ENCODE measurements at regions not wholly inside any gene's neighbourhood (a gene's known extent, or its start where the extent isn't known, plus 50 kb on each side); places are given as distances from the start of the nearest gene placed in this dataset.

DNA sequence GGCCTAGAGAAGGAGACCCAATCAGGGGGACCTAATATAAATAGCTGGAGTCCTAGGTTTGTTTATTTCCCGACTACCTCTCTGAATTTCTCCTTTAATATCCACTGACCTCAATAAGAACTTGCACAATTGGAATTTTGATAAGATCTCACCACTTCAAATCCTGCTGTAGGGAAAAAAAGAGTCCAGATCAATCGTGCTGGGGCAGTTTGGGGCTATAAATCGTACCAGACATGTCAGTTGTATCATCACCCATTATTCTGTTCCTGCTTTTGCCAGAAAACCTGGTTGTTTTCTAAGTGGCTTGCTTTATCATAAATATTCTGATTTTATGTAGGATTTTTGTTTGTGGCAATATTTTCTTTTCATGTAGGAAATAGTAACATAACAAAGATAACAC lies 281.3 kb downstream of the DIPK2A start:
- no peaks in the 10 kb centered on the region for H3K9me3 Mint-ChIP-seq
- peaks cover 3% of the 10 kb centered on the region for H3K27me3 Mint-ChIP-seq (ENCODE audit: low read depth)
- no peaks in the 10 kb centered on the region for H3K36me3 Mint-ChIP-seq (ENCODE audit: low read depth)
- H3K4me3 Mint-ChIP-seq = no peak overlapping the region
- no peaks in the 10 kb centered on the region for H3K4me1 Mint-ChIP-seq (ENCODE audit: low read depth)
- no peak overlapping the region for H3K27ac Mint-ChIP-seq

DNA sequence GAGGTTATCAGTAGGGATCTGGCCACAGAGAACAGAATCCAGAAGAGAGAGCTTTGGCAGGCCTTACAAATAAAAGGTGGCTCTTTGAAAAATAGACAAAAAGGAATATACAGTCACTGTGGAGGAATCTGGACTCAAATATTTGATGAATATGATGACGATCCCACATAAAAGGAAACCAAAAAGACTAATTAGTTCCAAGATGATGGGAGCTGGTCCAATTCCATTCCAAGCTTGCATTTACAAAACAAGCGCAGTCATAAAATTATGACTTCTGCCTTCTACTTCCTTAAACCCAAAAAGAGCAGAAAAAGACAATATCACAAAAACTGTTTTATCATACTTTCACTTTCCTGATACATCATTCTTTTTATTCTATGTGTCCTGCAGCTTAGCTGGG lies 285.8 kb downstream of the DIPK2A start:
- H3K27me3 Mint-ChIP-seq (ENCODE audit: low read depth) = peaks cover 3% of the 10 kb centered on the region
- H3K4me1 Mint-ChIP-seq (ENCODE audit: low read depth) = no peaks in the 10 kb centered on the region
- H3K27ac Mint-ChIP-seq = no peak overlapping the region
- H3K36me3 Mint-ChIP-seq (ENCODE audit: low read depth) = no peaks in the 10 kb centered on the region
- no peak overlapping the region for H3K4me3 Mint-ChIP-seq
- no peaks in the 10 kb centered on the region for H3K9me3 Mint-ChIP-seq

DNA sequence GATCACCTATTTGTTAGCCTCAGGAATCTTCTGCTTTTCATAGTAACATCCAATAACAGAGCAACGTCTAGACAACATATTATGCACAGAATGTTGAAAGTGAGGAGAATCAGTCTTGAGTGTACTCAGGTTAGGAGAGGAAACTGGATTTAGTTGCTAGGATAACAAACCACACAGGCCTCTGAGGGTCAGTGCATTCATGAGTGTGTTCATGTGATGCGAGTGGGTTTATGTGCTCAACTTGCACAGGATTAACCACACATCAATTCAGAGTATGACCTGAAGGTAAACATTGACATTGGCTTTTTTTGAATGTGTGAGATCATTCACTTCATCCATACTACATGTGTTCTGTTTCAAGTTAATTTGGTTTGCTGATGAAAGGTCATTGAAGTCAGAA lies 287.6 kb downstream of the DIPK2A start:
- H3K4me1 Mint-ChIP-seq (ENCODE audit: low read depth) = no peaks in the 10 kb centered on the region
- peaks cover 3% of the 10 kb centered on the region for H3K27me3 Mint-ChIP-seq (ENCODE audit: low read depth)
- no peaks in the 10 kb centered on the region for H3K36me3 Mint-ChIP-seq (ENCODE audit: low read depth)
- no peak overlapping the region for H3K4me3 Mint-ChIP-seq
- H3K9me3 Mint-ChIP-seq = no peaks in the 10 kb centered on the region
- H3K27ac Mint-ChIP-seq = no peak overlapping the region

DNA sequence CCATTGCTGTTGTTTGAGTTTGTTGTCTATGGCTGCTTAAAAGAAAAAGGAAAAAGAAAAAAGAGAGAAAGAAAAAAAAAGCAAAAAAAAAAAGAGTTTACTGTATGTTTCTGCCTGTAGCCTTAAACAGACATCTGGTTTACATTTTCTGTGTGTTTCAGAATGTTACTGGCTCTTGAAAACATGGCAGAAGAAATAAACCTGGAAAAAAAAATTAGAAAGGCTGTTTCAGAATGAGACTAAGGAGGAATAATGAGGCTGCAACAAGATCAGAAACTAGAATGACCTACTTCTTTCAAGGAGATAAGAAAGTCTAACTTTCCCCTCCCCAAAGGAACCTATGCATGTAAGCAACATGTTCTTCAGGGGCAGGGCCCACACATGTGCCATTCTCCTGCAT lies 292.1 kb downstream of the DIPK2A start:
- no peaks in the 10 kb centered on the region for H3K4me1 Mint-ChIP-seq (ENCODE audit: low read depth)
- no peak overlapping the region for H3K27ac Mint-ChIP-seq
- no peaks in the 10 kb centered on the region for H3K27me3 Mint-ChIP-seq (ENCODE audit: low read depth)
- no peaks in the 10 kb centered on the region for H3K36me3 Mint-ChIP-seq (ENCODE audit: low read depth)
- no peak overlapping the region for H3K4me3 Mint-ChIP-seq
- H3K9me3 Mint-ChIP-seq = no peaks in the 10 kb centered on the region

DNA sequence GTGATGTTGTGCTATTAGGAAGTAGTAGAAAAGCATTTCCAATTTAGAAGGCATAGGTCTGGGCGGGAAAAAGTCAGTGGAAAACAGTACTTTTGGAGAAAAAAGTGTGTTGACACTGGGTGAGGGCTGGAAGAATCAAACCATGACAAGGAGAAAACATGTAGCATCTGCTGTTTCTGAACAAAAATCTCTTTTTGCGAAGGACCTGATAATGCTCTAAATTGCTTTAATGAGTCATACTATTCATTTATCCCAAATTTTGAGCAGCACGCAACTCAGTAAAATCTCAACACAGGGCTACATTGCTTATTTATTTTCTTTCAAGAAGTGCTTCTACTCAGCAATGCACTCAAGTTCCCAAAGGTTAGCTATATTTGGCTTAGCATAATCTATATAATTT lies 292.7 kb downstream of the DIPK2A start:
- Mint-ChIP-seq H3K4me1 (ENCODE audit: low read depth) (no peaks in the 10 kb centered on the region), H3K4me3 (no peak overlapping the region), H3K9me3 (no peaks in the 10 kb centered on the region), H3K36me3 (ENCODE audit: low read depth) (no peaks in the 10 kb centered on the region), H3K27ac (no peak overlapping the region), H3K27me3 (ENCODE audit: low read depth) (no peaks in the 10 kb centered on the region)

DNA sequence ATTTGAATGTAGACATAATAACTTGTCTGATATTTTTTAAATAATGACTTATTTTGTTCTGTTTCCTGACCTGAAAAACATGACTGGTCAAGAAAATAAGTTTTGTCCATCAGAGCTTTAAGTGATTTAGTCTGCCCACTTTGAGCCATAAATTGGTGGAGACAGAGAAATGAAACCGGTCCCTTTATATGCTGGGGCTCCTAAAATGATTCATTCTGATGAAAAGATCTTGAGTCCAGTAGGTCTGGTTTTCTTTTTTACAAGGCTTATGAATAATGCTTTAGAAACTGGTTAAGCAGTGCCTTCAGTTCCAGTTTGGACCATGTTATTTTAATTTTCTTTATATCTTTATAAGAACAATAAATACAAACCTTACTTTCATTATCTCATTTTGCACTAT lies 293.2 kb downstream of the DIPK2A start:
- H3K36me3 Mint-ChIP-seq (ENCODE audit: low read depth) = no peaks in the 10 kb centered on the region
- H3K4me3 Mint-ChIP-seq = no peak overlapping the region

DNA sequence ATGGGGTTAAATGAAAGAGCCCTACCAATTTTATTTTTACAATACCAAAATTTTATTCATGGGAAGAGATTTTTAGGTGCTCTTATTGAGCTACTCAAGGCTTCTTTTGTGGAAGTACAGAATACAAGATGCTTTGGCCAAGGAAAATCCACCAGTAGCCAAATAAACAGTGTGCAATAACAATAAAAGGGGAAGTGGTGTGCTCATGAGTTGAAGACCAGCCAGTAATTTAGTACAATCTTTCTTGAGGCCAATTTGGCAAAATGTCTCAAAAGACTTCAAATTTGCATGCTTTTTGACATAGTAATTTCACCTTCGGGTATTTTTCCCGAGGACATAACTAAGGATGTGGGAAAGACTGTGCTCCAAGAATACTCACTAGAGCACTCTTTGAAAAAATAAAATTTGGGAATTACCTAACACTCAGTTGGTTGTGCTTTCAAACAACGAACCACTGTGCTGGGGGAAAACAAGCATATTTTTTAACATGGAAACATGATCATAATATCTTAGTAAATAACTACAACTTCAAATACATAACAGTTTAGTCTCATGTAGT lies 294.0 kb downstream of the DIPK2A start:
- H3K27ac Mint-ChIP-seq = no peak overlapping the region
- no peaks in the 10 kb centered on the region for H3K36me3 Mint-ChIP-seq (ENCODE audit: low read depth)
- H3K9me3 Mint-ChIP-seq = no peaks in the 10 kb centered on the region
- no peaks in the 10 kb centered on the region for H3K27me3 Mint-ChIP-seq (ENCODE audit: low read depth)
- no peaks in the 10 kb centered on the region for H3K4me1 Mint-ChIP-seq (ENCODE audit: low read depth)
- no peak overlapping the region for H3K4me3 Mint-ChIP-seq

More for the DNA sequence above, 293.2 kb downstream of the DIPK2A start:
- no peaks in the 10 kb centered on the region for H3K9me3 Mint-ChIP-seq
- no peaks in the 10 kb centered on the region for H3K27me3 Mint-ChIP-seq (ENCODE audit: low read depth)
- no peaks in the 10 kb centered on the region for H3K4me1 Mint-ChIP-seq (ENCODE audit: low read depth)
- H3K27ac Mint-ChIP-seq = no peak overlapping the region

DNA sequence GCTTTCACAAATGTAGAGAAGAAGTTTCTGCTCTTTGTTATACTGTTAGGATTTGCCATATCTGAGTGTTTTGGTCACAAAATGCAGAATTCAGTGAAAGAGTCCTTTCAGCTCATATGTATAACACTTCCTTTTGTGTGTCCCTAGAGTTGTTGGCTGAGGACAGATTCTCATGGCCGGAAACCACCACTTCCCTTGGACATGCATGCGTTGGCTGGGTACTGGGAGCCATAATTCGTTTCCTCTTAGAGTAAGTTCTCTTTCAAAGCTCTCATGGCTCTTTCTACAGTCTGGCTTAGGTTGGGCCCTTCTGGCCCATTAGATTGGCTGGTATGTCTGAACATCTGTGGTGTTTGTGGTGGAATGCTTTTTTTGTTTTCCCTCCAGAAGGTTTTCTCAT lies 298.5 kb downstream of the DIPK2A start:
- H3K27ac Mint-ChIP-seq = no peak overlapping the region
- H3K36me3 Mint-ChIP-seq (ENCODE audit: low read depth) = no peaks in the 10 kb centered on the region
- no peaks in the 10 kb centered on the region for H3K9me3 Mint-ChIP-seq
- no peaks in the 10 kb centered on the region for H3K27me3 Mint-ChIP-seq (ENCODE audit: low read depth)
- H3K4me1 Mint-ChIP-seq (ENCODE audit: low read depth) = no peaks in the 10 kb centered on the region
- no peak overlapping the region for H3K4me3 Mint-ChIP-seq

DNA sequence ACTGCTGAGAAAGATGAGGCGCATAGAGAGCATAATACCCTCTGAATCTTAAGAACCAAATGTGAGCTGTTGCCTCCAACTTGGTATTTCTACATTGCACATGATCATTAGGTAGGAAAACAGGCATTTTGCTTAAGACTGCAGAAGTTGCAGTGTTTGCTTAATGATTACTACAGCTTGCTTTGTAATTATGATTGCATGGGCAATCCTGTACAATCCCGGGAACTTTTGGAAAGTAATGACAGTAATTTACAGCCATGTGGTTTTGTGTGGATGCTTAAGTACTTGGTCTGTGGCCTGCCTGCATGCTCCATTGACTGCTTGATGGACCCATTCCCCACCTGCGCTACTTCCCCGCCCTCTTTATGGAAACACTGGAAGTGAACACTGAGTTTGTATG lies 301.1 kb downstream of the DIPK2A start:
- H3K36me3 Mint-ChIP-seq (ENCODE audit: low read depth) = no peaks in the 10 kb centered on the region
- H3K9me3 Mint-ChIP-seq = no peaks in the 10 kb centered on the region
- no peak overlapping the region for H3K27ac Mint-ChIP-seq
- H3K4me3 Mint-ChIP-seq = no peak overlapping the region
- no peaks in the 10 kb centered on the region for H3K4me1 Mint-ChIP-seq (ENCODE audit: low read depth)
- H3K27me3 Mint-ChIP-seq (ENCODE audit: low read depth) = no peaks in the 10 kb centered on the region

DNA sequence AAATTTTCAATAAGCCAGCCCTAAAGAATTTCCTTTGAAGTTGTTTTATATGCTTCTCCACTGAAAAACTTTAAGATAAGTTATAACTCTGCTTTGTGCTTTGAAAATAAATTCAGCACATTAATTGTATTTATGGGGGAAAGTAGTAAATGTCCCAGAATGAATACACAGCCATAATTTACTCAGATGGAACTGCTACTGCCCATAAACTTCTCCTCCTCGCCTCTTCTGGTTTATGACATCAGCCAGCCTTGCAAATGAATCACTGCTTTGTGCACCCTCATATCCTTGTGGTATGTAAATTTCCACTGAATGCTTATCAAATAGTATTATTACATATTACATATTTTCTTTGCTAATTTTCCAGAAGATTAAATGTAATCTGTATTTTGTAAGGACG lies 302.0 kb downstream of the DIPK2A start:
- Mint-ChIP-seq H3K9me3 (no peaks in the 10 kb centered on the region), H3K36me3 (ENCODE audit: low read depth) (no peaks in the 10 kb centered on the region), H3K27ac (no peak overlapping the region), H3K27me3 (ENCODE audit: low read depth) (no peaks in the 10 kb centered on the region), H3K4me3 (no peak overlapping the region), H3K4me1 (ENCODE audit: low read depth) (no peaks in the 10 kb centered on the region)

DNA sequence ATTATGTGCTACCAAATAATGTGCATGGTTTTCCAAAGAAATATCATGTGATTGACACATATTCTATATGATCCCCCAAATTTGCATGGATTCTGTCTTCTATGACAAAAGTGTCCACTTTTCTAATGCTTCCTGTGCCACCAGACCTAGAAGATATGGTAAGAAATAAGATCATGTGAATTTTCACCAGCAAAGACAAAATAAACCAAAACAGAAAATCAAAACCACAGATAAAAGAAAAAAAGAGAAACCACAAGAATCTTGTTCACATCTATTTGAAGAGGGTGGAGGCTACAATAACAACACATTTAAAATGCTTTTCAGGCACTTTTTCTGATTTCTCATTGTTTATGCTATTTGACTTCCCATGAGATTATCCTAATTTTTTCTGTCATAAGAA lies 303.4 kb downstream of the DIPK2A start:
- H3K36me3 Mint-ChIP-seq (ENCODE audit: low read depth) = no peaks in the 10 kb centered on the region
- no peaks in the 10 kb centered on the region for H3K9me3 Mint-ChIP-seq
- H3K27ac Mint-ChIP-seq = no peak overlapping the region
- no peaks in the 10 kb centered on the region for H3K4me1 Mint-ChIP-seq (ENCODE audit: low read depth)
- no peak overlapping the region for H3K4me3 Mint-ChIP-seq
- no peaks in the 10 kb centered on the region for H3K27me3 Mint-ChIP-seq (ENCODE audit: low read depth)

DNA sequence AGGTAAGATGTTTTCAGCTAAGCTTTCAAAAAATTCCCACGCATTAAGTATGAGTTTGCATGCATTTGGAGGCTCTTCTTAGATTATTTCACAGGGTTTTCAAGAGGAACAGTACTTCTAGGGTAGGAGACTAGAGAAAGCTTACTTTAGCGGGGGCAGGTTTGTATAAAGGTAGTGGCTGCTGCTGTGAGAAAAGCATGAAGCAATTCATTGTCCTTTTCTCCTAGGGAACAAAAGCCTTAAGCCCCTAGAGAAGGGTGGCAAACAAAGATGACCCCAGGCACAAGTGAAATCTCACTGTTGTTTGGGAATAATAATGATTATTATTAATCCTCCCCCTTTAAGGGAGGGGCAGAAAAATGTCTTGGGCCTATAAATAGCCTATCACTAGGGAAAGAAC lies 310.7 kb downstream of the DIPK2A start:
- no peaks in the 10 kb centered on the region for H3K27me3 Mint-ChIP-seq (ENCODE audit: low read depth)
- no peaks in the 10 kb centered on the region for H3K36me3 Mint-ChIP-seq (ENCODE audit: low read depth)
- H3K9me3 Mint-ChIP-seq = no peaks in the 10 kb centered on the region
- H3K4me1 Mint-ChIP-seq (ENCODE audit: low read depth) = no peaks in the 10 kb centered on the region
- H3K4me3 Mint-ChIP-seq = no peak overlapping the region
- no peak overlapping the region for H3K27ac Mint-ChIP-seq

DNA sequence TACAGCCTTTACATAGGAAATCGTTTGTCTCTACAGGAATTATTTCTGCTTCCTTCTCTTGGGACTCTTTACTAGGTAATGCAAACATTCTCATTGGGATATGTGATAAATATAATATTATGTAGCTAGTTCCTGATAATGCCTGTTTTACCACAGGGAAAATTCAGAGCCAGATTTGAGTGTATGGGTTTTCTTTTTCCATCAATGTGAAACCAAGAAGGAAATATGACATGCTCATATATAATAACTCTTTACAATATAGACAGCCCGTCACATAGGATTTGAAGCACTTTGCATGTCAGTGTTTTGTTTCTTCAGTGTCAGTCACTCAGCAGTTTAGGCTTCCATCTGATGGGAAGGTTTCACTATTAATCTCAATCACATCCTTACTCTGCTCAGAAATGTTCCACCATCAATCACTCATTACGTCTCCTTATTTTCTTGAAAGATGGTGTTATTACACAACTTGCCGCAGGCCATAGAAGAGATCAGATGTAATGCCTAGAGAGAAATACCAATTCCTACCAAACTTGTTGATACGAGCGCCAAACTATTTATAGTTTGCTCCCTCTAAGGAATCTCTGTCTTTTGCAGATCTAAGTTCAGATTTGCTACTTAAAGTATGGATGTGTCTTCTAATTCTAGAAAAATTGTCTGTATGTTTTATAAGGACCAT lies 314.8 kb downstream of the DIPK2A start:
- H3K4me3 Mint-ChIP-seq = no peak overlapping the region
- no peaks in the 10 kb centered on the region for H3K27me3 Mint-ChIP-seq (ENCODE audit: low read depth)
- H3K4me1 Mint-ChIP-seq (ENCODE audit: low read depth) = no peaks in the 10 kb centered on the region
- no peaks in the 10 kb centered on the region for H3K36me3 Mint-ChIP-seq (ENCODE audit: low read depth)
- no peaks in the 10 kb centered on the region for H3K9me3 Mint-ChIP-seq
- H3K27ac Mint-ChIP-seq = no peak overlapping the region

DNA sequence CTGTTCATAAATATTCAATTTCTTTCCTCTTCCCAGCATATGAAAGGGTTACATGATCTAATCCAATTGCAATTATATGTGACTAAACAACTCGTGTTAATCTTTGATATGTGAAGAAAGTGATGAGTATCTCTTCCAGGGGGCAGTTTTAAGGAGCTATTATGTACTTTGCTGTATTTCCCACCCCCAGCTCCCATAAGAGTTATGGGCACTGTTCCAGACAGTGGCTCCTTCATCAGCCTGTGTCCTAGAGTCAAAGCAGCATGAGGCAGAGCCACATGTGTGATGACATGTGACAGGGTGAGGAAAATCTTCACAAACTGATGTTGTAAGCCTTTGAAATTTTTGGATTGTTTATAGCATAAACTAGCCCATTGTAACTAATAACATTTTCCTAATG lies 315.4 kb downstream of the DIPK2A start:
- Mint-ChIP-seq H3K36me3 (ENCODE audit: low read depth) (no peaks in the 10 kb centered on the region), H3K27me3 (ENCODE audit: low read depth) (no peaks in the 10 kb centered on the region), H3K4me3 (no peak overlapping the region), H3K4me1 (ENCODE audit: low read depth) (no peaks in the 10 kb centered on the region), H3K9me3 (no peaks in the 10 kb centered on the region), H3K27ac (no peak overlapping the region)

DNA sequence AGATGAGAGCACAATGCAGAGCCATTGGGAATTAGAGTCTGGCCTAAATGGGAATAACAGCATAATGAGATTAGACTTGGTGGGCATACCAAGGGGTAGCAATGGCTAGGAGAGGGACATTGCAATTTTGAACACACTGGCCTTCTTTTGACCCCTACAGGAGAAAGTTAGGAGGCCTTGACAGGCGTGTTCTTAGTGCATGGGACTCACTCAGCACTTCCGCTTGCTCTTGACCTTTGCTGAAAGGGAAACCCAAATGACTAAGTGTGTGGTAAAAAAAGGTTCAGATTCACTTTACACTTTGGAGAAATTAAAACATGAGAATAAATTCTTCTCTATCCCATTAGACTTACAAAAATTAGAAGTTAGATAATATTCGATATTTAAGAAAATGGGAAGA lies 317.4 kb downstream of the DIPK2A start:
- Mint-ChIP-seq H3K4me3 (no peak overlapping the region), H3K27ac (no peak overlapping the region)

More for the DNA sequence above, 317.4 kb downstream of the DIPK2A start:
- no peaks in the 10 kb centered on the region for H3K4me1 Mint-ChIP-seq (ENCODE audit: low read depth)
- H3K27me3 Mint-ChIP-seq (ENCODE audit: low read depth) = no peaks in the 10 kb centered on the region
- H3K36me3 Mint-ChIP-seq (ENCODE audit: low read depth) = no peaks in the 10 kb centered on the region
- no peaks in the 10 kb centered on the region for H3K9me3 Mint-ChIP-seq
